NB4 (cell line): ENCODE measurements at regions not wholly inside any gene's neighbourhood (a gene's known extent, or its start where the extent isn't known, plus 50 kb on each side); places are given as distances from the start of the nearest gene placed in this dataset.

Experiments
- CTCF ChIP-seq: IDR thresholded peaks from one replicate; pipeline ENCODE4 v1.5.1; 2012; ENCODE audit warnings: low read depth, low read length
- MAX ChIP-seq: IDR thresholded peaks from 2 replicates; pipeline ENCODE4 v1.6.1; 2011; ENCODE audit warnings: low read depth, low read length
- MYC ChIP-seq: IDR thresholded peaks from 2 replicates; pipeline ENCODE4 v1.6.1; 2011; ENCODE audit warnings: low read depth, low read length
- POLR2A ChIP-seq: IDR thresholded peaks from 2 replicates; pipeline ENCODE4 v1.6.1; 2011; ENCODE audit warnings: mild to moderate bottlenecking; ENCODE audit not compliant: insufficient read length; ENCODE audit errors: extremely low read depth

- TF ChIP-seq CTCF (no peak), POLR2A (no peak), MYC (no peak), MAX (no peak)
Measured at GRCh38 chr6:106773522-106773921, 144.1 kb downstream of the QRSL1 start.
